GM18861 (cell line): ENCODE measurements at regions not wholly inside any gene's neighbourhood (a gene's known extent, or its start where the extent isn't known, plus 50 kb on each side); places are given as distances from the start of the nearest gene placed in this dataset.

ENCODE experiments used
- ATAC-seq: cut with Tn5 transposase; IDR thresholded peaks from one replicate; pipeline ENCODE4 v1.9.1; 2021; ENCODE audit not compliant: unreplicated experiment

- ATAC-seq, result no peak
These were observed 121.7 kb downstream of the ZNF664 start for GRCh38 chr12:124094733-124095132.

- no peak for ATAC-seq
These were observed 123.1 kb downstream of the ZNF664 start for GRCh38 chr12:124096109-124096508.

GRCh38 chr12:124096869-124097434 is 123.9 kb downstream of the ZNF664 start:
- no peak for ATAC-seq

GRCh38 chr12:124097701-124098100 is 124.7 kb downstream of the ZNF664 start:
- ATAC-seq, result no peak

GRCh38 chr12:124098101-124098757 is 125.2 kb downstream of the ZNF664 start:
- ATAC-seq, result no peak

GRCh38 chr12:124098887-124099286 is 125.9 kb downstream of the ZNF664 start:
- ATAC-seq, result no peak

- no peak for ATAC-seq
These were observed 126.6 kb downstream of the ZNF664 start for GRCh38 chr12:124099661-124100060.

GRCh38 chr12:124100572-124101178 is 127.7 kb downstream of the ZNF664 start:
- no peak for ATAC-seq

GRCh38 chr12:124105546-124105945 is 132.5 kb downstream of the ZNF664 start:
- ATAC-seq, result no peak

GRCh38 chr12:124107351-124107750 is 134.3 kb downstream of the ZNF664 start:
- no peak for ATAC-seq

- no peak for ATAC-seq
These were observed 136.7 kb downstream of the ZNF664 start for GRCh38 chr12:124109760-124110159.

GRCh38 chr12:124110372-124110883 is 137.4 kb downstream of the ZNF664 start:
- ATAC-seq, result no peak

- ATAC-seq, result no peak
These were observed 138.0 kb downstream of the ZNF664 start for GRCh38 chr12:124111006-124111405.

GRCh38 chr12:124114316-124114715 is 141.3 kb downstream of the ZNF664 start:
- ATAC-seq, result no peak

GRCh38 chr12:124115496-124115895 is 142.5 kb downstream of the ZNF664 start:
- ATAC-seq, result no peak

- ATAC-seq, result no peak
These were observed 143.1 kb downstream of the ZNF664 start for GRCh38 chr12:124115976-124116690.

GRCh38 chr12:124120739-124121138 is 147.7 kb downstream of the ZNF664 start:
- ATAC-seq, result no peak

GRCh38 chr12:124122722-124123121 is 149.7 kb downstream of the ZNF664 start:
- ATAC-seq, result no peak

GRCh38 chr12:124123296-124124000 is 150.4 kb downstream of the ZNF664 start:
- no peak for ATAC-seq

GRCh38 chr12:124125203-124125871 is 152.3 kb downstream of the ZNF664 start:
- peak; percentile 82 for ATAC-seq
